DMS153 treated with DMSO at 0.1 percent for 48 hours (cell line): ENCODE measurements at regions not wholly inside any gene's neighbourhood (a gene's known extent, or its start where the extent isn't known, plus 50 kb on each side); places are given as distances from the start of the nearest gene placed in this dataset.

Experiments used
- DNase-seq: peaks from one replicate; lab custom pipeline; 2025; ENCODE audit not compliant: unreplicated experiment; lab: John Stamatoyannopoulos, UW

DNA sequence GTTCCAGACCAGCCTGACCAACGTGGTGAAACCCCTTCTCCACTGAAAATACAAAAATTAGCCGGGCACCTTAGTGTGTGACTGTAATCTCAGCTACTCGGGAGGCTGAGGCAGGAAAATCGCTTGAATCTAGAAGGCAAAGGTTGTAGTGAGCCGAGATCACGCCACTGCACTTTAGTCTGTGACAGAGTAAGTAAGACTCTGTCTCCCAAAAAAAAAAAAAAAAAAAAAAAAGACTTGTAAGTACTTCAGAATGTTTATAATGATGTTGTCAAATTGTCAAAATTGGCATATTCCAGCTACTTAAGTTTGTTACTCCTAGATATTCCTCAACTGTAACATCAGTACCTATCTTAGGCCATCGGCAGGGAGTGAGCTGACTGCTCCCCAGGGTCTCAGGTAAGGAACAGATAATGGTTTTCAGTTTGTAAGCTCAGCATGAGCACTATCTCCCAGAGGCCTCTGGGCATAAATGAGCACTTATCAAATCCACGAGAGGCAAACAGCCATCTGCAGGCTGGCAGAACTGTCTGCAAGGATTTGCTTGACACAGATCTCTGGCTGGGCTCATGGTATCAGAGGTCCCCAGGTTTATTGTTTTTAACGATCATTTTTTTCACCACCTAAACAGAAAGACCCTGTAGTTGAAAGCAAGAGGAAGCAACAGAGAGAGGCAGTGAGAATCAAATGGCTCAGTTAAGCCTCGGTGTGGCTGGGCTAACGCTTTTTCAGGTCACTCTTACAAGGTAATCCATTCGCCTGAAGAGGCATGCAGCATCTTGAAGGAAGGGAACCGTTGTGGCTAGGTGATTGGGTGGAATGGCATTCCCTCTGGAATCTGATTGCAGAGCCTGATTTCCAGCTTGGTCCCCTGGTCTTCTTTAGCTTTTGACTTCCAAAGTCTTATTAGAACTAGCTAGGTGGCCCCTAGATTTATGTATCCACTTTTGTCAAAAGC is 115.9 kb downstream of the LY86 start:
- no peak for DNase-seq

GRCh38 chr6:6705061-6705425 is 116.5 kb downstream of the LY86 start:
- no peak for DNase-seq

GRCh38 chr6:6705915-6706675 is 117.6 kb downstream of the LY86 start:
- no peak for DNase-seq

GRCh38 chr6:6707143-6707542 is 118.6 kb downstream of the LY86 start:
- no peak for DNase-seq

DNA sequence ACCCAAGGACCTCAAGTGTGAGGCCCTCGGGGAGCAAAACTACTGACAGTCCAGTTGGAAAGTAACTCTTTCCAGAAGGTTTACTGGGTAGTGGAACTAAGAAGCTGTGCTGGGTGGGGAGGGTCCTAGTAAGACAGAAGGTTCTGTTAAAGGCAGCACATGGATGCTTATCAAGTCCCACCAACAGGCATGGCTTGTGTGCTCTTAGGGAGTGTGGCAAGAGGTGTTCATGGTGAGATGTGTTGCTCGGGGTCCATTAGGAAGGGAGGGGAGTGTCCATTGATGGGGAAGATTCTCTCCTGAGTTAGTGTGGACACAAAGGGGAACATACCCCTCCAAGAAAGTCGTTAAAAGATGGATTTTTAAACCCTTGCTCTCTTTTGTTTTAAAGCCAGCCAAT is 120.6 kb downstream of the LY86 start:
- no peak for DNase-seq

DNA sequence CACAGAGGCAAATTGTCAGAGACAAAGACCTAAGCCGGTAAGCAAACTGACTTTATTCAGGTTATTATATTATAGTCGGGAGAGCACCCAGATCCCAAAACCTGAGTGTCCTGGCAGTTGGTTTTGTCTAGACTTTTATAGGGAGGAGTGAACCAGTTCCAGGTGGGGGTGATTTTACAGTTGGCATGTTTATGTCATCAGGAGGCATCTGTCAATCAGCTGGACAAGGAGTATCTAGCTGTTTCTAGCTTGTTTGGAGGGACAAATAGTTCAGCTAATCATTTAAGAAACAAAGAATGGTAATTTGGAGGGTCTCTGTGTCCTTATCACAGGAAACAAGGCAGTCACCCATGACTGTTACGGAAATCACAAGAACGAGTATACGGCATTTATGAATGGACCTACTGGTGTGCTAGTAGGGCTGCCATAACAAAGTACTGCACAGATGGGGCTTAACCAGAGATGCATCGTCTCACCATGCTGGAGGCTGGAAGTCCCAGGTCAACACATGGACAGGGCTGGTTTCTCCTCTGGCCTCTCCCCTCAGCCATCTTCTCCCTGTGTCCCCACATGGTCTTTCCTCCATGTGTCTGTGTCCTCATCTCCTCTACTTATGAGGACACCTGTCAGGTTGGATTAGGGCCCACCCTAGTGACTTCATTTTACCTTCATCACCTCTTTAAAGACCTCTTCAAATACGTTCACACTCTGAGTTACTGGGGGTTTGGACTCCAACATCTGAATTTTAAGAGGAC is 122.7 kb downstream of the LY86 start:
- no peak for DNase-seq

DNA sequence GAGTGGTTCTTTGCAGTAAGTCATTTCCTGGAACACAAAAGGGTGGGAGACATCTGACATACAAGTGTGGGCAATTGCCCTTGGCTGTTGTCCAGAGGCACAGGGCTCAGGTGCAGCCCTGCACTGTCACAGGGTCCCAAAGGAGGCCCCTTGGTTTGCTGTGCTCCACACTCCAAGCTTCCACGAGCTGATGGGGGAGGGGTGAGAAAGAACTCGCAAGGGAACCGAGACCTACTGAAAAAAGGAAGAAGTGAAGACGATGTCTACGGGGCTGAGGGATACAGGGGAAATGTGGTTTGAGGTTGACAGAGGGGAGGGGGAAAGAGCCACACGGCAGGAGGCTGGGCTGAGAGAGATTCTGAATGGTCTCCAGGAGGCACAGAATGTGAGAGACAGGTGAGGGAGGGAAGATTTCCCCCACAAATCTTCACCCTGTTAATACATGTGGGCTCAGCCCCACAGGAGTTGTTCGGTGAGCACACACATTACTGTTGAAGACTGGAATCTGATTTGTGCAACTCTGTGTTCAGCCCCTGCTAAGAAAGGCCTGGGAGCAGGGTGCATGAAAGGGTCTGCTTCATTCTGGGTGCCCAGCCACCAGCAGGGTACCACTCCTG is 123.4 kb downstream of the LY86 start:
- no peak for DNase-seq

- DNase-seq: no peak
These were observed 124.2 kb downstream of the LY86 start for GRCh38 chr6:6712449-6713403.

DNA sequence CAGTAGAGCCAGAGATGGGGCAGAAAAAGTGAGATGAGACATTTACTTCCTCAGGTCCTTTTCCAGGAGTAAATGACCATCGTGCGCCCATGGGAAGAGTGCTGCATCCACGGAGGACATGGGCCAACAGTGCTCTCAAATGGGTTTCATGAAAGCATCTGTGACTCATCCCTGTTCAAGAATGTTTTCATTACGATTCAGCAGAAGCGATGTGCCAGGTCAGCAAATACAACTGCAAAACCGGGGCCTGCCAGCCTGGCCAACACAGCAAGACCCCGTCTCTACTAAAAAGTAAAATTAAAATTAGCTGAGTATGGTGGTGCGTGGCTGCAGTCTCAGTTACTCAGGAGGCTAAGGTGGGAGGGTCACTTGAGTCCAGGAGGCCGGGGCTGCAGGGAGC is 125.1 kb downstream of the LY86 start:
- no peak for DNase-seq

DNA sequence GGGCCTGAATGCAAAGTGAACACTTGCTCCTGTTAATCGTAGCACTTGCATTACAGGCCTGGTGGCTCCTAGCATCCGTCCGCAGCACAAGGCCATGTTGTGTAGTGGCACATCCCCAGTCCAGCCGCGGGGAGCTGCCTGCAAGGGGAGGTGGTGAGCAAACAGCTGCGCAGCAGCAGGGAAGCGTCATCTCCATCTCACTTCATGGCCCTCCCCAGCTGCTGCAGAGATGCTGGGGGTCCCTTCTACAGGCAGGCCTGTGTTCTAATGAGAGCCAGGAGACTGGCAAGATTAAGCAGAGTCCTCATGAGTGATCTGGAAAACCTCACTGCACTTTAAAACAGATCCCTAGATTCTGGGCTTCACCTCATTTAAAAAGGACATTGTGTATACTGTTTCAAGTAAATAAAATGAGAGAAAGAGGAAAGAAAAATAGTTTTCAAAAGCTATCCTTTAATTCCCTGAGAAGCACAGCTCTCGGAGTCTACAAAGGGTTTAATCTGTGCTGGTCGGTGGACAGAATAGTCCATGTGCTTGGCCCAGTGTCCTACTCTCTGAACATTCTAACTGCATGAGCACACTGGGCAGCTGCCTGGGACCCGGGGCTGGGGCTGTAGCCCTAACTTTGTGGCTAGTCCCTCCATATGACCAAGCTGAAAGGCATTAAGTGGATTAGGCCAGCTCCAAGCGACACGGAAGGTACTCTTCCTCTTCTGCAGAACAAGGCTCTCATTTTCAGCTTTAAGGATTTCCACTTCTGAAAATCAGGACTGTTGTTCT is 125.8 kb downstream of the LY86 start:
- no peak for DNase-seq

DNA sequence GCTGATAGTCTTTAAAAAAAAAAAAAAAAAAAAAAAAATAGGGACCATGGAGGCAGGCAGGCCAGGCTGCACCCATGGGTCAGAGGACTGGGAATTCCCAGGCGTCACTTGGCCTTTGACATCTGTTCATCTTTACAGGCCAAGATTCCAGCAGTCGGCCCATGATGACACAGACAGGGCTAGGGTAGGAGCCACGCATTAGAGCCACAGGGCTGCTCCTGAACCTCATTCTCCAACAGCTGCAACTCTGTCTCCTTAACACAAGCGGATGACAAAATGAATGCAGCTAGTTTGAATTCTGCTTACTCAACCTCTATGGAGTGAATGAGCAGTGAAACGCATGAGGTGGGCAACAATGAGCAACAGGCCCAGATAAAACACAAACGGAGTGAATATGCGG is 126.4 kb downstream of the LY86 start:
- DNase-seq: no peak

- DNase-seq: no peak
These were observed 126.9 kb downstream of the LY86 start for GRCh38 chr6:6715465-6715864.

GRCh38 chr6:6716998-6717763 is 128.7 kb downstream of the LY86 start:
- DNase-seq: no peak

DNA sequence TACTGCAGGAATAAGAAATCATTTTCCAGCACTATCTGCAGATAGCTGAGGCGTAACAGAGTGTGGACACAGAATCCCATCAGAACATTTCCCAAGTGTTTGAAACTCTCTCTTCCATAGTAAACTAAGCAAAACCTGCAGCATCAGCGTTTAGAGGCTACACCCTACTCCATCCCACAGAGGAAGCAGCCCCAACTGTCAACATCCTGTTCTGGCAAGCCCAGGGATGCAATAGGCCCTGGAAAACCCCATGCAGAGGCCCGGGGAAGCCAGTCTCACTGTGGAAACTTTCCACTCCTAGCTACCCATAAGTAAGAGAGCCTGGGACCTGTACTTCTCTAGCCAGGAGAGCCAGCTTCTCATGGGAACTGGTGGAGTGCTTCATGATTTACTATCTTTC is 129.4 kb downstream of the LY86 start:
- no peak for DNase-seq

DNA sequence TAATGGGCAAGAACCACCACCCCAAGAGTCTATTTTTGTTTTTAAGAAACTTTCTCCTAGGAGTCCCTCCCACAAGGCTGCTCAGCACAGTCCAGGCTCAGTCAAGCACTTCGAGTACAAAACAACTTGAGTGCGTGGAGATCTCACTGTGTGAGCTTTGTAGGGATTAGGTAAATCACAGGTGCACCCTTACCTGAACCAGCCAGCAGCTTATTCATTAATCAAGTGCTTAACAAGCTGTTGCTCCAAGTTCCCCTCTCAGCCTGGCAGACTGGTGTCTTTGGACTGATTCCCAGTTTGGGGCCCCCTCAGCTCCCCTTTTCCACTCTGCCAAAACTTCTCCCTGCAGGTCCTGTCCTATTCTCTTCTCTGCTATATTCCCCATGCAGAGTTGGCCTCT is 133.1 kb downstream of the LY86 start:
- DNase-seq: no peak

- DNase-seq: no peak
These were observed 133.7 kb downstream of the LY86 start for GRCh38 chr6:6722195-6722594.

GRCh38 chr6:6723361-6723760 is 134.8 kb downstream of the LY86 start:
- DNase-seq: no peak

GRCh38 chr6:6723921-6724538 is 135.5 kb downstream of the LY86 start:
- DNase-seq: no peak
